ACC112 (cell line): ENCODE measurements at regions not wholly inside any gene's neighbourhood (a gene's known extent, or its start where the extent isn't known, plus 50 kb on each side); places are given as distances from the start of the nearest gene placed in this dataset.

ENCODE experiments used
- H2AFZ ChIP-seq: fragments of 200-600 bp; sonication (generic); one replicate; pipeline ENCODE4 v1.6.0; 2017; ENCODE audit warnings: antibody characterized with exemption, low read length; ENCODE audit not compliant: unreplicated experiment
- H3K27ac ChIP-seq: fragments of 200-600 bp; sonication (generic); 2 replicates; pipeline ENCODE4 v1.5.1; 2014; ENCODE audit warnings: low read depth, mild to moderate bottlenecking, antibody characterized with exemption, low read length, moderate library complexity
- H3K27me3 ChIP-seq: fragments of 200-600 bp; sonication (generic); 2 replicates; pipeline ENCODE4 v1.6.1; 2014; ENCODE audit warnings: mild to moderate bottlenecking, antibody characterized with exemption, low read length, moderate library complexity, mixed read lengths; ENCODE audit not compliant: insufficient read depth
- H3K36me3 ChIP-seq: fragments of 200-600 bp; sonication (generic); 2 replicates; pipeline ENCODE4 v1.6.1; 2016; ENCODE audit warnings: mild to moderate bottlenecking, antibody characterized with exemption, low read length, moderate library complexity, mixed read lengths; ENCODE audit not compliant: insufficient read depth
- H3K4me1 ChIP-seq: fragments of 200-600 bp; sonication (generic); one replicate; pipeline ENCODE4 v1.6.1; 2016; ENCODE audit warnings: low read length, mixed read lengths; ENCODE audit not compliant: insufficient read depth, unreplicated experiment, control insufficient read depth
- H3K4me3 ChIP-seq: fragments of 200-600 bp; sonication (generic); 2 replicates; pipeline ENCODE4 v1.5.1; 2014; ENCODE audit warnings: mild to moderate bottlenecking, low read depth, low read length
- H3K79me2 ChIP-seq: fragments of 200-600 bp; sonication (generic); one replicate; pipeline ENCODE4 v1.6.0; 2016; ENCODE audit warnings: low read length; ENCODE audit not compliant: control insufficient read depth, unreplicated experiment, insufficient read depth

GRCh38 chr6:71138376-71138775, 150.2 kb upstream of the OGFRL1 start:
- Histone ChIP-seq H3K4me3 (no peak overlapping the region), H3K36me3 (no peaks in the 10 kb centered on the region), H3K4me1 (peaks cover 3% of the 10 kb centered on the region), H3K27me3 (peaks cover 11% of the 10 kb centered on the region; the same call in 1 of the 2 replicates), H2AFZ (no peak overlapping the region), H3K27ac (no peak overlapping the region), H3K79me2 (no peaks in the 10 kb centered on the region)

- Histone ChIP-seq H3K79me2 (no peaks in the 10 kb centered on the region), H3K27me3 (peaks cover 11% of the 10 kb centered on the region; the same call in 1 of the 2 replicates), H3K36me3 (no peaks in the 10 kb centered on the region), H3K4me1 (peaks cover 3% of the 10 kb centered on the region), H3K4me3 (no peak overlapping the region), H3K27ac (no peak overlapping the region), H2AFZ (no peak overlapping the region)
These were observed 149.4 kb upstream of the OGFRL1 start for GRCh38 chr6:71139249-71139648.

- H3K79me2 ChIP-seq = no peaks in the 10 kb centered on the region
- H3K4me3 ChIP-seq = no peak overlapping the region
- no peak overlapping the region for H3K27ac ChIP-seq
- no peaks in the 10 kb centered on the region for H3K27me3 ChIP-seq
- H3K4me1 ChIP-seq = no peaks in the 10 kb centered on the region
- H2AFZ ChIP-seq = no peak overlapping the region
- H3K36me3 ChIP-seq = no peaks in the 10 kb centered on the region
These were observed 134.8 kb upstream of the OGFRL1 start for GRCh38 chr6:71153755-71154325.

- Histone ChIP-seq H2AFZ (no peak overlapping the region), H3K27me3 (no peaks in the 10 kb centered on the region), H3K27ac (no peak overlapping the region), H3K4me3 (no peak overlapping the region), H3K36me3 (no peaks in the 10 kb centered on the region), H3K79me2 (no peaks in the 10 kb centered on the region), H3K4me1 (no peaks in the 10 kb centered on the region)
These were observed 131.3 kb upstream of the OGFRL1 start for GRCh38 chr6:71157345-71157744.

GRCh38 chr6:71164890-71165289, 123.7 kb upstream of the OGFRL1 start:
- Histone ChIP-seq H3K4me1 (no peaks in the 10 kb centered on the region), H3K4me3 (no peak overlapping the region), H3K36me3 (no peaks in the 10 kb centered on the region), H3K27ac (no peak overlapping the region), H3K79me2 (no peaks in the 10 kb centered on the region), H2AFZ (no peak overlapping the region), H3K27me3 (no peaks in the 10 kb centered on the region)

DNA sequence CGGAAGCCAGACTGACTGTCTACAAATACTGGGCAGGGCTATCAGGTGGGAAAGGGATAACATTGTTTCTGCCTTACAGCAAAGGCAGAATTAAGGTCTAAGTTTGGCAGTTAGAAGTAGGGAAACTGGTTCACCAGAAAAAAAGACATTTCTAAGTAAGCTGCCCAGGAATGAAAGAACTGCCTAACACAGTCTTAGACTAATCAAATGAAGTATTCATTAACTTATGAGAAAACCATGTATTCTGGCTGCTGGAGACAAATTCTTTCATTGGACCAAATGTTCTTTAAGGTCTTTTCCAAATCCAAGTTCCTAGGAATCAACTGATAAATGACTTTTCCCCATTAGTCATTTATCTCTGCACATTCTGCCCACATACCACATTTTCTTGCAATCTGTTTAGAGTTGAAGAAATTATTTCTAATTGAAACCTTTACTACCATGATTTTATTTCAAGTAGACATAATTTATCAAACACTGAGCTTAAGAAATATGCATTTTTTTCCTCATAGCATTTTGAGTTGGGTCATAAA, 120.3 kb upstream of the OGFRL1 start:
- no peak overlapping the region for H2AFZ ChIP-seq
- no peak overlapping the region for H3K27ac ChIP-seq
- H3K4me3 ChIP-seq = no peak overlapping the region
- no peaks in the 10 kb centered on the region for H3K4me1 ChIP-seq
- no peaks in the 10 kb centered on the region for H3K79me2 ChIP-seq
- H3K36me3 ChIP-seq = no peaks in the 10 kb centered on the region
- H3K27me3 ChIP-seq = no peaks in the 10 kb centered on the region

GRCh38 chr6:71171497-71172070, 117.0 kb upstream of the OGFRL1 start:
- Histone ChIP-seq H3K79me2 (no peaks in the 10 kb centered on the region), H3K4me3 (no peak overlapping the region), H3K4me1 (no peaks in the 10 kb centered on the region), H3K27ac (no peak overlapping the region), H3K27me3 (no peaks in the 10 kb centered on the region), H3K36me3 (no peaks in the 10 kb centered on the region), H2AFZ (no peak overlapping the region)

DNA sequence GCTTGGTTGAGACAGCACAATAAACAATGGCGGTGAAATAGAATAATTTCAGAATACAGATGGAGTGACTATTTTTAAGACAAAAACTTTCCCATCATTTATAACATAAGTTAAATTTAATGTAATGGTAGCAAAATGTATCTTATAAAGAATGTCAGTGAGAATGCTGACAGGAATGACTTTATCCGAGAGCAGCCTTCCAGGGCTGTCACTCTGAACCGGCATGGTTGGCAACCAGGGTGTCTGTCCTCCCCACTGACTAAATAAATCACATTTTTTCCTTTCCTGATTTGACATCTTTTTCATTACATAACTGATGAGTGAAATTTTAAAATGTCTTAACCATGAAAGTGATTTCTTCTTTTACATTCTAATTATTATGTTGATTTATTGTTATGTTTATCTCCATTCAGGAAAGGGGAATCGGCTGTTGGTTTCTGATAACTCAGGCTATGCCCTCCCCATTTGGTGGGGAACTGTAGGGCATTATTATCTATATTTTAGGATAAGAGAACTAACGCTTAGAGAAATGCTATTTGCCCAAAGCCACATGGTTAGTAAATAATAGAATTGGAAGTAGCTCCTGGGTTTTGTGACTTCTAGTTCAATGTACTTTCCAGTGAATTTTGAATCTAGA, 109.2 kb upstream of the OGFRL1 start:
- Histone ChIP-seq H3K79me2 (no peaks in the 10 kb centered on the region), H3K4me1 (peaks cover 14% of the 10 kb centered on the region), H2AFZ (no peak overlapping the region), H3K36me3 (no peaks in the 10 kb centered on the region), H3K4me3 (no peak overlapping the region), H3K27me3 (no peaks in the 10 kb centered on the region), H3K27ac (no peak overlapping the region)

GRCh38 chr6:71181565-71181964, 107.0 kb upstream of the OGFRL1 start:
- Histone ChIP-seq H3K27me3 (no peaks in the 10 kb centered on the region), H3K4me1 (peaks cover 14% of the 10 kb centered on the region), H3K27ac (no peak overlapping the region), H3K4me3 (no peak overlapping the region), H3K79me2 (no peaks in the 10 kb centered on the region), H2AFZ (no peak overlapping the region), H3K36me3 (no peaks in the 10 kb centered on the region)

- peaks cover 4% of the 10 kb centered on the region for H3K4me1 ChIP-seq
- no peak overlapping the region for H2AFZ ChIP-seq
- H3K36me3 ChIP-seq = no peaks in the 10 kb centered on the region
- no peak overlapping the region for H3K27ac ChIP-seq
- H3K4me3 ChIP-seq = no peak overlapping the region
- H3K79me2 ChIP-seq = no peaks in the 10 kb centered on the region
- no peaks in the 10 kb centered on the region for H3K27me3 ChIP-seq
These were observed 101.5 kb upstream of the OGFRL1 start for GRCh38 chr6:71187141-71187540.

DNA sequence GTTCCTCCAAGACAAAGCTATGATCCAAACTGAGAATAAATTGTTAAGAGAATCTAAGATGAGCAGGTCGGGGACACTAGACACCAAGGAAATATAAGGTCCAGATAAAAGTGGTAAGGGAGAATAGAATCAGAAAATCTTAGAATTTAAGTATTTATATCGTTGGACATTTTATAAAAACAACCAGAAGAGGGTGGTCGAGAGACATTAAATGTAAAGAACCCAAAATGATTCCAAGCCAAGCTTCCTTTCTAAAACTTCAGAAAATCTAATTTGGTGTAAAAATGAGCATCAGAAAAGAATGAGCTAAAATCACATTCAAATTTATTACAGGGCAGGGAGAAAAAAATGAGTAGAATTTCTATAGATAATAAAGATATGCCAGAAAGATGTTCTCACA, 97.8 kb upstream of the OGFRL1 start:
- no peaks in the 10 kb centered on the region for H3K79me2 ChIP-seq
- no peak overlapping the region for H3K27ac ChIP-seq
- H3K36me3 ChIP-seq = no peaks in the 10 kb centered on the region
- H2AFZ ChIP-seq = peak overlapping the region; percentile 98
- peak overlapping the region; percentile 65 for H3K4me3 ChIP-seq
- H3K4me1 ChIP-seq = peaks cover 11% of the 10 kb centered on the region
- no peaks in the 10 kb centered on the region for H3K27me3 ChIP-seq
